ENCODE measurements at regions not wholly inside any gene's neighbourhood (a gene's known extent, or its start where the extent isn't known, plus 50 kb on each side); places are given as distances from the start of the nearest gene placed in this dataset.

- TF ChIP-seq CBFB (CRISPR knock-in tag; IDR thresholded peaks at IDR 0.05; ENCODE audit: low read depth), result no peak
- no peak for TF ChIP-seq RELA (CRISPR knock-in tag; IDR thresholded peaks at IDR 0.05; ENCODE audit: borderline replicate concordance)
- TF ChIP-seq JAZF1 (CRISPR knock-in tag; IDR thresholded peaks at IDR 0.05), result no peak
- no peak for TF ChIP-seq HMGXB4 (CRISPR knock-in tag; IDR thresholded peaks at IDR 0.05)
- no peak for TF ChIP-seq TEAD4 (CRISPR knock-in tag; IDR thresholded peaks at IDR 0.05)
Measured at GRCh38 chr5:155270725-155271124, 257.2 kb downstream of the KIF4B start (continued).

GRCh38 chr5:155274484-155274883 lies 260.9 kb downstream of the KIF4B start:
- no peak for TF ChIP-seq CREM (CRISPR knock-in tag; IDR thresholded peaks at IDR 0.05)
- TF ChIP-seq HMGXB4 (CRISPR knock-in tag; IDR thresholded peaks at IDR 0.05), result no peak
- TF ChIP-seq E2F4 (CRISPR knock-in tag; IDR thresholded peaks at IDR 0.05; ENCODE audit: borderline replicate concordance, low read depth), result no peak
- no peak for TF ChIP-seq FOXP1 (CRISPR knock-in tag; IDR thresholded peaks at IDR 0.05; ENCODE audit: borderline replicate concordance)
- no peak for TF ChIP-seq ZNF281 (CRISPR knock-in tag; IDR thresholded peaks at IDR 0.05)
- H3K27me3 Mint-ChIP-seq (ENCODE audit: low read depth), result no peaks in the 10 kb centered on the region
- H3K36me3 Mint-ChIP-seq, result no peaks in the 10 kb centered on the region
- DNase-seq (ENCODE audit: low spot score) (no peak), ATAC-seq (peak; percentile 67)
- H3K9me3 Mint-ChIP-seq, result 0 out of 2 replicates have a peak, but pooled peaks cover 3% of the 10 kb centered on the region
- peaks cover 33% of the 10 kb centered on the region for H3K4me1 Mint-ChIP-seq
- ChIA-PET POLR2A (no interaction called here), CTCF (interaction anchor here (1.3 kb wide), 1 partner anchor 14 kb away, joined by 6 read pairs; no protein-coding TSS in a partner anchor)
- no peak overlapping the region for H3K27ac Mint-ChIP-seq
- no peak overlapping the region for H3K4me3 Mint-ChIP-seq

- H3K36me3 Mint-ChIP-seq, result no peaks in the 10 kb centered on the region
- TF ChIP-seq NFATC4 (CRISPR knock-in tag; IDR thresholded peaks at IDR 0.05) (no peak), ZNF671 (CRISPR knock-in tag; IDR thresholded peaks at IDR 0.05) (no peak), TEAD4 (CRISPR knock-in tag; IDR thresholded peaks at IDR 0.05) (no peak), SP1 (CRISPR knock-in tag; conservative IDR thresholded peaks at IDR 0.05) (no peak)
- peaks cover 31% of the 10 kb centered on the region for H3K4me1 Mint-ChIP-seq
- no peak overlapping the region for H3K4me3 Mint-ChIP-seq
- ATAC-seq (no peak), DNase-seq (ENCODE audit: low spot score) (no peak)
- no peak overlapping the region for H3K27ac Mint-ChIP-seq
- POLR2A ChIA-PET, result no interaction called here
- H3K9me3 Mint-ChIP-seq, result 0 out of 2 replicates have a peak, but pooled peaks cover 3% of the 10 kb centered on the region
- H3K27me3 Mint-ChIP-seq (ENCODE audit: low read depth), result no peaks in the 10 kb centered on the region
- CTCF ChIA-PET, result no interaction called here
Measured at GRCh38 chr5:155275222-155275621, 261.7 kb downstream of the KIF4B start.

- Mint-ChIP-seq H3K9me3 (0 out of 2 replicates have a peak, but pooled peaks cover 3% of the 10 kb centered on the region), H3K4me1 (peaks cover 22% of the 10 kb centered on the region), H3K27me3 (ENCODE audit: low read depth) (no peaks in the 10 kb centered on the region), H3K36me3 (no peaks in the 10 kb centered on the region), H3K27ac (no peak overlapping the region), H3K4me3 (no peak overlapping the region)
- CTCF ChIA-PET, result no interaction called here
- TF ChIP-seq ATF6 (CRISPR knock-in tag; IDR thresholded peaks at IDR 0.05), result no peak
- no peak for DNase-seq (ENCODE audit: low spot score)
- no peak for ATAC-seq
- POLR2A ChIA-PET, result interaction anchor here (0.6 kb wide), 1 partner anchor 1072 kb away, joined by 3 read pairs; no protein-coding TSS in a partner anchor
Measured at GRCh38 chr5:155276231-155276630, 262.7 kb downstream of the KIF4B start.
